GM12865 (cell line): ENCODE measurements at regions not wholly inside any gene's neighbourhood (a gene's known extent, or its start where the extent isn't known, plus 50 kb on each side); places are given as distances from the start of the nearest gene placed in this dataset.

Source experiments
- DNase-seq: peaks from one replicate; pipeline ENCODE4 v3.0.0; 2010; ENCODE audit warnings: low read depth
- H3K4me3 ChIP-seq: 2 replicates; pipeline ENCODE4 v1.5.1; 2011; ENCODE audit warnings: mild to moderate bottlenecking, low read depth, low read length, control low read depth
- TF ChIP-seq, protein P1 (sequence below): IDR thresholded peaks from 2 replicates; pipeline ENCODE4 v1.5.1; 2011; ENCODE audit warnings: low read length, control low read depth, low read depth, inconsistent platforms; ENCODE audit not compliant: insufficient read depth; ENCODE audit errors: missing control alignments

DNA sequence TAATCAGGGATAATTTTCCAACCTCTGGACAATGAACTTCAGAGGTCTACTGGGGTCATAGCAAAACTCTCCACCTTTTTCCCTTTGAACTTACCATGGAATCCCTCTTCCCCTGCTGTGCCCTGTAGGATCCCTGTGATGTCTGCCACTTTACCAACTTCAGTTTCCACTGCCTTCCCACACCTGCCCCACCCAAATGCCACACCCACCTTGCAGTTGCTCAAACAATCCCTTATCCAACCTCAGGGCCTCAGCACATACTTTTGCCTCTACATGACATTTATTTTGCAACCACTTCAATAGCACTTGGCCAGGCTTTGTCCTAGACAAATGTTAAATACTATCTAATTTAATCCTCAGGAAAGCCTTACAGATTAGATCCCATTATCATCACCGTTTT lies 463.7 kb upstream of the WWC1 start:
- H3K4me3 ChIP-seq, result no peak overlapping the region
- no peak for DNase-seq
- TF ChIP-seq, protein P1, sequence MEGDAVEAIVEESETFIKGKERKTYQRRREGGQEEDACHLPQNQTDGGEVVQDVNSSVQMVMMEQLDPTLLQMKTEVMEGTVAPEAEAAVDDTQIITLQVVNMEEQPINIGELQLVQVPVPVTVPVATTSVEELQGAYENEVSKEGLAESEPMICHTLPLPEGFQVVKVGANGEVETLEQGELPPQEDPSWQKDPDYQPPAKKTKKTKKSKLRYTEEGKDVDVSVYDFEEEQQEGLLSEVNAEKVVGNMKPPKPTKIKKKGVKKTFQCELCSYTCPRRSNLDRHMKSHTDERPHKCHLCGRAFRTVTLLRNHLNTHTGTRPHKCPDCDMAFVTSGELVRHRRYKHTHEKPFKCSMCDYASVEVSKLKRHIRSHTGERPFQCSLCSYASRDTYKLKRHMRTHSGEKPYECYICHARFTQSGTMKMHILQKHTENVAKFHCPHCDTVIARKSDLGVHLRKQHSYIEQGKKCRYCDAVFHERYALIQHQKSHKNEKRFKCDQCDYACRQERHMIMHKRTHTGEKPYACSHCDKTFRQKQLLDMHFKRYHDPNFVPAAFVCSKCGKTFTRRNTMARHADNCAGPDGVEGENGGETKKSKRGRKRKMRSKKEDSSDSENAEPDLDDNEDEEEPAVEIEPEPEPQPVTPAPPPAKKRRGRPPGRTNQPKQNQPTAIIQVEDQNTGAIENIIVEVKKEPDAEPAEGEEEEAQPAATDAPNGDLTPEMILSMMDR, result no peak

- DNase-seq, result no peak
- H3K4me3 ChIP-seq, result no peak overlapping the region
- TF ChIP-seq, protein P1, result no peak
Observed at GRCh38 chr5:167831754-167832504, 459.5 kb upstream of the WWC1 start.

- TF ChIP-seq, protein P1, result no peak
- DNase-seq, result no peak
- H3K4me3 ChIP-seq, result no peak overlapping the region
Observed at GRCh38 chr5:167832609-167833008, 458.8 kb upstream of the WWC1 start.

- TF ChIP-seq, protein P1, result no peak
- H3K4me3 ChIP-seq, result no peak overlapping the region
- no peak for DNase-seq
Observed at GRCh38 chr5:167833456-167833855, 458.0 kb upstream of the WWC1 start.

DNA sequence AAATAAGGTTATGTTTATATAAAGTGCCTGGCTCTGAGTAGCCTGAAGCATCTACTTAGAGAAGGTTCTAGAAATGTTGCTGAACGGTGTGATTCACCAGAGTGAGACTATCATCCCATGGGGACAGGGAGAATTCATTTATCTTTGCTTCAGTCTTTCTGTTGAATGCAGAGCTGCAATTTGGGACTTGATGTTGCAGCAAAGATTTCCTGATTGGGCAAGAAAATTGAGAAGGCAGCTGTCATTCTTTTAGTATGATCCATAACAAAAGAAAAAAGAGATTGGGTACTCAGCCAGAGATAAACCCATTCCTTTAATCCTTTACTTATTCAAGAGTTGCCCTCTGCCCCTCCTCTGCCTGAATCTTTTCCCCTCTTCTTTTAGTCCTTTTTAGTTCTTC lies 456.3 kb upstream of the WWC1 start:
- no peak overlapping the region for H3K4me3 ChIP-seq
- no peak for DNase-seq
- TF ChIP-seq, protein P1, result no peak

DNA sequence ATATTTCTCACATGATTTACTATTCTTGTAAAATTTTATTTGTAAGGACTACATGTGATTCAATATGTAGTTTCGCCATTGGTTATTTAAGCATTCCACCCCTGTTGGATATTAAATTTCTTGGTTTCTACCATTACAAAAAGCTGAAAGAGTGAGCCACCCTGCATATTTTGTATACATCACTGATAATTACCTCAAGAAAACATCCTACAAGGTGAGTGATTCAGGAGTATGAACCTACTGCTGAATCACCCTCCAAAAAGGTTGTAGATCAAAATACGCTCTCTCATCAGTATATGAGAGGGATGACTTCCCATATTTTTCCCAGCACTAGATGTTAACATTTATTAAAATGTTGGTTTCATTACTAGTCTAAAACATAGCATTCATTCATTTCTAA lies 454.3 kb upstream of the WWC1 start:
- no peak for DNase-seq
- TF ChIP-seq, protein P1, result no peak
- H3K4me3 ChIP-seq, result no peak overlapping the region

- TF ChIP-seq, protein P1, result no peak
- no peak overlapping the region for H3K4me3 ChIP-seq
- DNase-seq, result no peak
Observed at GRCh38 chr5:167839065-167839464, 452.4 kb upstream of the WWC1 start.
